ENCODE measurements at regions not wholly inside any gene's neighbourhood (a gene's known extent, or its start where the extent isn't known, plus 50 kb on each side); places are given as distances from the start of the nearest gene placed in this dataset.
"Not testable (repeated sequence)": the region's sequence is repeated elsewhere in the genome, so short reads cannot be mapped to it uniquely, and the experiment has no call there.

DNA sequence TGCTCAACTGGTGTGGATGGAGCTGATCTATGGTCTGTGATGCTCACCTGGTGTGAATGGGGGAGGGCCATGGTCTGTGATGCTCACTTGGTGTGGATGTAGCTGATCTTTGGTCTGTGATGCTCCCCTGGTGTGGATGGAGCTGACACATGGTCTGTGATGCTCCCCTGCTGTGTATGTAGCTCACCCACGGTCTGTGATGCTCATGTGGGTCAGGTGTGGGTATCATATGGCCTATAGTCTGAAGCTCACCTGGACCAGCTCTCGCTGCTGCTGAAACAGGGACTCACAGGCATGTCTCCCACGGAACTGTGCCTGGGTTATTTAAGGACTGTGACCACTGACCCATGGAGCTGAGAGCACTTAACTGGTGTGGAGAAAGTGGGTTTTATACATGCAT lies 109.7 kb downstream of the CRLF2 start:
- no peak for DNase-seq

DNA sequence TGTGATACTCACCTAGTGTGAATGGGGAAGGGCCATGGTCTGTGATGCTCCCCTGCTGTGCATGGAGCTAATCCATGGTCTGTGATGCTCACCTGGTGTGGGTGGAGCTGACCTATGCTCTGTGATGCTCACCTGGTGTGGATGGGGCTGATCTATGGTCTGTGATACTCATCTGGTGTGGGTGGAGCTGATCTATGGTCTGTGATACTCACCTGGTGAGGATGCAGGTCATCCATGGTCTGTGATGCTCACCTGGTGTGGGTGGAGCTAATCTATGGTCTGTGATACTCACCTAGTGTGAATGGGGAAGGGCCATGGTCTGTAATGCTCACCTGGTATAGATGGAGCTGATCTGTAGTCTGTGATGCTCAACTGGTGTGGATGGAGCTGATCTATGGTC lies 110.2 kb downstream of the CRLF2 start:
- not testable (repeated sequence) for DNase-seq

DNA sequence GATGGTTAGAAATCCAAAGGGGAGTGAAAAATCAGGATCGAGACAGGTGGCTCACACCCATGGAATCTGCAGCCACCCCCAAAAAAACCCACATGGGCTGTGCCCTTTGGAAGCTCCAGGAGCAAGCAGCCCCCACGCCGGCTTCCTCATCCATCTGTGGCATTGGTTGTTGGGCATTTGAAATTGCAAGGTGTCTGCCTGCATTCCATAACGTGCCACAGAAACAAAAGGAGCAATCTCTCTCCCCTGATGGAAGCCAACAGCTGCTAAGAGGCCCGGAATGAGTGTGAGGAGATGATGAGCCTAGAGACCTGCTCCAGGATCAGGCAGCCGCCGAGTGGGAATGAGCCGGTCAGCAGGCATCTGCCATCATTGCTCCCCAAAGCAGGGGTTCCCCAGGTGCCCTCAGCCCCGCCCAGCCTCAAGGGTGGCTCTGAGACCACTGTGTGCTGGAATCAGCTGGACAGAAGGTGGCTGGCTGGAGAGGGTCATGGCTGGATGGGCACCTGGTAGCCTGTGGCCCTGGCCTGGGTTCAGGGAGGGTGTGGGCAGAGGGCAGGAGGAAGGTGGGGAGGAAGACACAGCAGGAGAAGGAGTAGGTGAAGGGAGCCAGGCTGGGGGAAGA lies 113.2 kb downstream of the CRLF2 start:
- DNase-seq: no peak

DNA sequence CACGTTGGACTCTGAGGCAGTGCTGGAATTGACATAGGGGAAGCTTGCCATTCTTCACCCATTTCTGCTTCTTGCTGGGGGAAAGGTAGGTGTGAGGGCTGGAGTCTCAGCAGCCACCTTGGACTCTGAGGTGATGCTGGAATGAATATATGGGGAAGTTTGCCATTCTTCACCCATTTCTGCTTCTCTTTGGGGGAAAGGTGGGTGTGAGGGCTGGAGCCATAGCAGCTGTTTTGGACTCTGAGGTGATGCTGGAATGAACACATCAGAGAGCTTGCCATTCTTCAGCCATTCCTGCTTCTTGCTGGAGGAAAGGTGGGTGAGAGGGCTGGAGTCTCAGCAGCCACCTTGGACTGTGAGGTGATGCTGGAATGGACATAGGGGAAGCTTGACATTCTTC lies 115.1 kb downstream of the CRLF2 start:
- no peak for DNase-seq

DNA sequence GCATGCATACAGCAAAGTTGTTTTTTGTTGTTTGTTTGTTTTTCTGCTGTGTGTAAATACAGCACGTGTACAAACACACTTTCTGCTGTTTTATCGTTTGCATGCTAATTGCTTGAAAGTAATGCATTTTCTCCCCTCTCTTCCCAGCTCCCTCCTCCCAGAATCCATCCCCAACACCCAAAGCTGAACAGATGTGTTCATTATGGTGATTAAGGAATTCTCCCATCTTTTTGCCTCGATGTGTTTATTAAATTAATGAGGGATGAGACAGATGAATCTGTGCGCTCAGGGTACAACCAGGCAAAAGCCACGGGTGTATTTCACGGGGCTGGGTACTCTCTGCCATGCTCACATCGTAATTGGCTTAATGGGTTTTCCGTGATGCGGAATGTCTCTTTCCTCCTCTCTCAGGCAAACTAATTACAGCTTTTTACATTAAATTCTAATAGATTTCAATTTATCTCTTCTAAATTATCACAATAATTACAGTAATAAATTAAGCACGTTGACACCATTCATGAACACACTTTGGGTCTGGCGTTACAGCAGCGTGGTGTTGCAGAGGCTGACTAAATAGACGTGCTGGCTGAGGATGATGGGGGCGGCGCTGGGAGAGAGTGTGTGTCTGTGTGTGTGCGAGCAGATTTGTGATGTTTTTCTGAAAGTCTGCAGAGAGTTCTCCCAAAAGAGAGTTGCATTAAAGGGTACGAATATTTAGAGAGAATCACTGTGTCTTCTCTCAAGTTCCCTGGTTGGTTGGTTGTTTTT lies 117.7 kb downstream of the CRLF2 start:
- DNase-seq: no peak

DNA sequence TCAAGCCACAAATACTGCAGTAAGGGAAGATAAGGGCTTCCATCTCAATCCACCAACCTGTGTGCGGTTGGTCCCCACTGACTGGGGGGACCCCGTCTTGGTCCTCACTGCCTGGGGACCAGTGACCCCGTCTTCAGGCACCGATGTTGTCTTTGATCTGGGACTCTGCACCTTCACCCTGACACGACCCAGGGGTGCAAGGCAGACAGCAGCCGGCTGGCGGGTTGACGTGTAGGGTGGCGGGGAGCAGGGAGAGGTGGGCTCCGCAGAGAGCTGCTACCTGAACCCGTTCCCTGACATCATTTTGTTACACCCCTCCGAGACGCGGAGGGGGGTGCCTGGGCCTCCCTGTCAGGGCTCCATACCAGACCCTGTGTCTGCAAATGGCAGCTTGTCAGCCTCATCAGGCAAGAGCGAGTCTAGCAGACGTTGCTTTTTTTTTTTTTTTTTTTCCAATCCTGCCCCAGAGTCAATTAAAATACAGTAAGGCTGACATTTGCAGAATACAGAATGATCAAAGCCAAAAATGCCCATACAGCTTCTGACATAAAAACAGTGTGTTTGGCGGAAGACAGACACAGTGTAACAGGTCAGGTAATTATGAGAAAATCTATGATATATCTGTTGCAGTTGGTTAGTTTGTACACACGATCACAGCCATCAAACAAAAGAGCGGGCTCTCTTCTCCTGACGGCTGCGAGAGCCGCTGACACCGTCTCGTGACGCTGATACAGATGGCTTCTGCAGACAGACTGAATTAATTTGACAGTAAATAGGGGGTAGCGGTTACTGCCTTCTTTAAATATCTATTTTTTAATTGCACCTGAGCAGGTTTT lies 118.6 kb downstream of the CRLF2 start:
- peak; percentile 66 for DNase-seq

DNA sequence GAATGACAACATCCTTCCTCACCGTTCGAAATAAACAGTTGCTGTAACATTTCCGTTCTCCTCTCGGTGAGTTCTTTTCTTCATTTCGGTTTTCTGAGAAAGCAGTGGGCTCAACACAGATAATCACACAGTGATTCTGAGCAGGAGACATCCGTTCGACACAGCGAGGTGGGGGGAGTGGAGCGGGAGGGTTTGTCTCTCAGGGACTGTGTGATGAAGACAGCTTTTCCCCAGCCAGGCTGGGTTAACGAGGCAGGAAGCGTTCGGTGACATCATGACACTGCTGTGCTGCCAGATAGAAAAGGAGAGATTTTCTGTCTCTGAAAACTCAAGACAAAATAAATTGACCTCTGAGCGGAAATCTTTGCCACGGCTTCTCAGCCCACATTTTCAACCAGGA lies 119.3 kb downstream of the CRLF2 start:
- DNase-seq: peak; percentile 50

DNA sequence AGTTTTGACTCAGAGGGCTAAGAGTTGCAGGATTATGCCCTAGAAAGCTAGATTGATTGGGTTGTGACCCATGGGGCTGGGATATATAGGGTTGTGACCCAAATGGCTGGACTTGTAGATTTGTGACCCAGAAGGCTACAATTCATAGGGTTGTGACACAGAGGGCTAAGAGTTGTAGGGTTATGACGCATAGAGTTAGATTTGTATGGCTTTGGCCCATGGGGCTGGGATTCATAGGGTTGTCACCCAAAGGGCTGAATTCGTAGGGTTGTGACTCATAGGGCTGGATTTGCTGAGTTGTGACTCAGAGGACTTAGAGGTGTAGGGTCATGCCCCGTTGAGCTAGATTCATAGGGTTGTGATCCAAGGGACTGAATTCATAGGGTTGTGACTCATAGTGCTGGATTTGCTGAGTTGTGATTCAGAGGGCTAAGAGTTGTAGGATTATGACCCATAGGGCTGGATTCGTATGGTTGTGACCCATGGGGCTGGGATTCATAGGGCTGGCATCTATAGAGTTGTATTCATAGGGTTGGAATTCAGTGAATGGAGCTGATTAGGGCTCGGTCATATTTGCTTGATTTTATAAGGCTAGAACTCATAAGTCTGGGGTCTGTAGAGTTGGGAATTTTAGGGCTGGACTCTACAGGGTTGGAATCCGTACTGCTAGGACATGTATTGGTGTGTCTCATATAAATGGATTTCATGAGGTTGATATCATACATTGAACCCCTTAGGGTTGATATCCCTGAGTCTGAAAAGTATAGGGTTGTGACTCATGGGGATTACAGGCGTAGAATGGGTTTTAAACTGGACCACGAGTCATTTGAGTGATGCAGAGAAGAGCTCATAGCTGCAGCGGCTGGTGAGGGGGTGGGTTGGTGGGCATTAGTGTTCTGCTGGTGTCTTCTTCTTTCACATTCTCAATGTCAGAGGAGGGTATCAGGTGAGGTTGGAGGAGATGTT lies 125.7 kb downstream of the CRLF2 start:
- DNase-seq: no peak

DNA sequence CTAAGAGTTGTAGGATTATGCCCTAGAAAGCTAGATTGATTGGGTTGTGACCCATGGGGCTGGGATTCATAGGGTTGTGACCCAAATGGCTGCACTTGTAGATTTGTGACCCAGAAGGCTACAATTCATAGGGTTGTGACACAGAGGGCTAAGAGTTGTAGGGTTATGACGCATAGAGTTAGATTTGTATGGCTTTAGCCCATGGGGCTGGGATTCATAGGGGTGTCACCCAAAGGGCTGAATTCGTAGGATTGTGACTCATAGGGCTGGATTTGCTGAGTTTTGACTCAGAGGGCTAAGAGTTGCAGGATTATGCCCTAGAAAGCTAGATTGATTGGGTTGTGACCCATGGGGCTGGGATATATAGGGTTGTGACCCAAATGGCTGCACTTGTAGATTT lies 126.6 kb downstream of the CRLF2 start:
- DNase-seq: not testable (repeated sequence)

DNA sequence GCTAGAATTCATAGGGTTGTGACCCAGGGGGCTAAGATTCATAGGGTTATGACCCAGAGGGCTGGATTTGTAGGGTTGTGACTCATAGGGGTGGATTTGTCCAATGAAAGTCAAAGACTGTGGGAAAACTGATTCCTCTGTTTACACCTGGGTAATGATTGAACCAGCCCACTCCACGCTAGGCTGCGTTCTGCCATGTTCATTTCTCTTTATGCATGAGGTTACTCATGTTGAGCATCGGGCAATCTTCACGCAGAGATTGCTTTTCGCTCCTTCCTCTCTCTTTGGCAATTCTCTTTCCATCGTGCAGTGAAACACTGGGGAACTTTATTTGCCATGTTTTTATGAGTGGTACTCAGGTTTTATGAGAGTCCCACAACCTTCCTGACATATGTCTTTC lies 127.8 kb downstream of the CRLF2 start:
- no peak for DNase-seq

DNA sequence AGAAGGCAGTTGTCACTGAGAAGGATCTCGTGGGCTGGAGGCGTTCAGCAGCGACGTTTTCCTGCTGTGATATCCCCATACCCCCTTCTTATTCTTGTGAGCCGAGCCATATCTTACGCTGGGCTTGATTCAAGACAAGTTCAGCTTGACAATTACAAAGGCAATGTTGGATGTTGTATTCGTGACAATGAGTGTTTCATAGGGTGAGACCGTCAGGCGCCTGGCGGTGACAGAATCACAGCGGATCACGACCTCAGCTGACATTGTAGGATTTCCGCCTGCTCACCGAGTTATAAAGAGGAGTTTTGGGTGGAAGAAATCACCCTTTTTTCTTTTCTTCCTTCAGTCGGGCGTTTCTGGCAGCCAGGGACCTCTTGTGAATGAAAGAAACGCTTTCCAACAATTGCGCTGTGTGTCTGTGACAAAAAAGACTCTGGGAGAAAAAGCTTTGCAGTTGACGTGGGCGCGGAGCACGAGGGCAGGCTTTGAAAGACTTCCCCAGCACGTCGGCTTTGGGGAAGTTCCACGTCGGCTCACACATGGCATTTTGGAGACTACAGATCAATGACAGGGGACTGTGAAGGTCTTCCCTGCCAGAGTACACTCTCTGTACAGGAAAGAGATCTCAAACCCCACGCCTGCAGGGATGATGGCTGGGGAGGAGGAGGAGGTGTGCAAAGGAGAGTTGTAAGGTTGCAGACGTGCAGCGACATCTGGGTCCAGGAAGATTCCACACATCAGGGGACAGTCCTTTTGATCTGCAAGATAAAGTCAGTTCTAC lies 135.4 kb downstream of the CRLF2 start:
- DNase-seq: peak; percentile 22

DNA sequence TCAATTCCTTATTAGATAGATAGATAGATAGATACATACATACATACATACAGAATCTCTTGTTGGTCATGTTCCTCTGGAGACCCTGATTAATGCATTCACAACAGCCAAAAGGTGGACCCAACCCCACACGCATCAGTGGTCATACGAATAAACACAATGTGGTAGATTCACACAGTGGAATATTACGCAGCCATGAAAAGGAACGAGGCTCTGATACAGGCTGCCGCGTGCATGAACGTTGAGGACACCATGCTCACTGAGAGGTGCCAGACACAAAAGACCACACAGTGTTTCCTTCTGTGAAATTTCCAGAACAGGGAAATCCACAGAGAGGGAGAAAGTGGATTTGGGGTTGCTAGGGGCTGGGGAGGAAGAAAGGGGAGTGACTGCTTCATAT lies 136.7 kb downstream of the CRLF2 start:
- no peak for DNase-seq

DNA sequence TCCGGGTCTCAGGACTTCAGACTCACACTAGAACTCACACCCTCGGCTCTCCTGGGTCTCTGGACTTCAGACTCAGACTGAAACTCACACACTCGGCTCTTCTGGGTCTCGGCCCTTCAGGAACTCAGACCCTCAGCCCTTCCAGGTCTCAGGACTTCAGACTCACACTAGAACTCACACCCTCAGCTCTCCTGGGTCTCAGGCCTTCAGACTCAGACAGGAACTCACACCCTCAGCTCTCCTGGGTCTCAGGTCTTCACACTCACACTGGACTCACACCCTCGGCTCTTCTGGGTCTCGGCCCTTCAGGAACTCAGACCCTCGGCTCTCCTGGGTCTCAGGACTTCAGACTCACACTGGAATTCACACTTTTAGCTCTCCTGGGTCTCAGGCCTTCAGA lies 137.3 kb downstream of the CRLF2 start:
- DNase-seq: no peak

DNA sequence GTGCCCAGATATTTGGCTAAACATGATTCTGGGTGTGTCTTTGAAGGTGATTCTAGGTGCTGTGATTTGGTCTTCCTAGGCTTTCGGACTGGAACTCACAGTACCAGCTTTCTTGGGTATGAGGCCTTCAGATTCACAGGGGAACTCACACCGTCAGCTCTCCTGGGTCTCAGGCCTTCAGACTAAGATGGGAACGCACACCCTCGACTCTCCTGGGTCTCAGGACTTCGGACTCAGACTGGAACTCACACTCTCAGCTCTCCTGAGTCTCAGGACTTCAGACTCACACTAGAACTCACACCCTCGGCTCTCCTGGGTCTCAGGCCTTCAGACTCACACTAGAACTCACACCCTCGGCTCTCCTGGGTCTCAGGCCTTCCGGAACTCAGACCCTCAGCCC lies 137.7 kb downstream of the CRLF2 start:
- no peak for DNase-seq

DNA sequence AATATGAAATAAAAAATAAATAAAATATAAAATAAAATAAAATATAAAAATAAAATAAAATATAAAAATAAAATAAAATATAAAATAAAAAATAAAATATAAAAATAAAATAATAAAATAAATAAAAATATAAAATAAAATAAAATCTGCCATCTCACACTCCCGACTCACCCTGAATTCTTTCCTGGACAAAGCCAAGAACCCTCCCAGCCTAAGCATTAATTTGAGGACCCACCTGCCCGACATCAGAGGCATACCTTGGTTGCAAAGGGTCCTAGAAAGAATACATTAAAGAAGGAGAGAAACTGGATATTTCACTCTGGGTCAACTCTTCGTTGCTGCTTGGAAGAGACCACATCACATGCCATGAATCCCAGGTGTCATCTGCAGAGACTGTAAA lies 138.3 kb downstream of the CRLF2 start:
- no peak for DNase-seq

DNA sequence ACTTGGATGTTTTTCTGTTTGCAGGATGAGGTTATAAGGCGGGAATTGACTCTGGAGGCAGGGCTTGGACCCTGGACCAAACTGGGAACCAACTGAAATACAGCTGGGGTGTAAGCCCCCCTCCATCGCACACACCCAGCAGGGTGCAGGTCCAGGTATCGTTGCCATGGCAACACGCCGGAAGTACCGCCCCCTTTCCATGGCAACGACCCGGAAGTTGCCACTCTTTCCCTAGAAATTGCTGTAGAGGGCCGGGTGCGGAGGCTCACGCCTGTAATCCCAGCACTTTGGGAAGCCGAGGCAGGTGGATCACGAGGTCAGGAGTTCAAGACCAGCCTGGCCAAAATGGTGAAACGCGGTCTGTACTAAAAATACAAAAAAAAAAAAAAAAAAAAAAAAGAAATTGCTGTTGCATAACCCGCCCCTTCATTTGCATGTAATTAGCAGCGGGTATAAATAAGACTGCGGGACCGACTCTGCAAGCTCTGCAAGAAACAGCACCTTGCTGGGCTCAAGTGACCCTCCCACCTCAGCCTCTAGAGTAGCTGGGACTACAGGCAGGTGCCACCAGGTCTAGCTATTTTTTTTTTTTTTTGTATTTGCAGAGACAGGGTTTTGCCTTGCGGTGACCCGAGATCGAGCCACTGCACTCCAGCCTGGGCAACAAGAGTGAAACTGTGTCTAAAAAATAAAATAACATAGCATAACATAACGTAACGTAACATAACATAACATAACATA lies 139.6 kb downstream of the CRLF2 start:
- DNase-seq: peak; percentile 65

DNA sequence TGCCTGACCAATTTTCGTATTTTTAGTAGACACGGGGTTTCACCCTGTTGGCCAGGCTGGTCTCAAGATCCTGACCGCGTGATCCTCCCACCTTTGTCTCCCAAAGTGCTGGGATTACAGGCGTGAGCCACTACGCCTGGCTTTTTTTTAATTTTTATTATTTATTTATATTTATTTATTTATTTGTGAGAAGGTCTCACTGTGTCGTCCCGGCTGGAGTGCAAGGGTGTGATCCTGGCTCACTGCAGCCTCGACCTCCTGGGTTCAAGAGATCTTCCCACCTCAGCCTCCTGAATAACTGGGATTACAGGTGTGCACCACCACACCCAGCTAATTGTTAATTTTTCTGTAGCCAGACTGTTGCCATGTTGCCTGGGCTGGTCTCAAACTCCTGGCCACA lies 141.1 kb downstream of the CRLF2 start:
- DNase-seq: no peak

DNA sequence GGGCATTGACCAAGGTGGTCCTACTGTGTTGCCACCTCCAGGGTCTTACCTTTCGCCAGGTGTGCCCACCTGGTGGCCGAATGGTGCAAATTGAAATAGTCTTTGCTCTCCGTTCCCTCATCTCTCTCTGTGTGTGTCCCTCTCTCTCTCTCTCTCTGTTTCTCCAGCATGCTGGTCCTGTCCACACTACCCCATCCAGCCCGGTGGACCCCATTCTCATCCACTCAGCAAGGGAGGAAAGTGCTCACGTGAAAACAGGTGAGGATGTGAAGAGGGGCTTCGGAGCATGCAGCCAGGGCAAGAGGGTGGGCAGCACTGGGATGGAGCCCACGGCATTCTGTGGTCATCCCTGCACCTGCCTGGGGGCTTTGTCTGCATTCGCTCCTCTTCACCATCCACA lies 150.1 kb downstream of the CRLF2 start:
- no peak for DNase-seq

DNA sequence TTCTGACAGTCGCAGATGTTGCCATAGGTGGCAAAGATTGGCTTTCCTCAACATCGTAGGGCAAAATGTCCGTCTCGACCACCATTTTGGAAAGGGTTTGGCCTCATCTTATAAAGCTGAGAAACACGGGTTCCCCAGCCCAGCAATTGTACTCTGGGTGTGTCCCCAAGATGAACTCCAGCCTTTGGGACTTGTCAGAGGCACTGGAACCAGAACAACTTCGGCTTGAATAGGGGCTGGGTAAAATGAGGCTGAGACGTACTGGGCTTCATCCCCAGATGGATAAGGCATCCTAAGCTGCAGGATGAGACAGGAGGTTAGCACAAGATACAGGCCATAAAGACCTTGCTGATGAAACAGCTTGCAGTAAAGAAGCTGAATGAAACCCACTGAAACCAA lies 151.9 kb downstream of the CRLF2 start:
- no peak for DNase-seq

DNA sequence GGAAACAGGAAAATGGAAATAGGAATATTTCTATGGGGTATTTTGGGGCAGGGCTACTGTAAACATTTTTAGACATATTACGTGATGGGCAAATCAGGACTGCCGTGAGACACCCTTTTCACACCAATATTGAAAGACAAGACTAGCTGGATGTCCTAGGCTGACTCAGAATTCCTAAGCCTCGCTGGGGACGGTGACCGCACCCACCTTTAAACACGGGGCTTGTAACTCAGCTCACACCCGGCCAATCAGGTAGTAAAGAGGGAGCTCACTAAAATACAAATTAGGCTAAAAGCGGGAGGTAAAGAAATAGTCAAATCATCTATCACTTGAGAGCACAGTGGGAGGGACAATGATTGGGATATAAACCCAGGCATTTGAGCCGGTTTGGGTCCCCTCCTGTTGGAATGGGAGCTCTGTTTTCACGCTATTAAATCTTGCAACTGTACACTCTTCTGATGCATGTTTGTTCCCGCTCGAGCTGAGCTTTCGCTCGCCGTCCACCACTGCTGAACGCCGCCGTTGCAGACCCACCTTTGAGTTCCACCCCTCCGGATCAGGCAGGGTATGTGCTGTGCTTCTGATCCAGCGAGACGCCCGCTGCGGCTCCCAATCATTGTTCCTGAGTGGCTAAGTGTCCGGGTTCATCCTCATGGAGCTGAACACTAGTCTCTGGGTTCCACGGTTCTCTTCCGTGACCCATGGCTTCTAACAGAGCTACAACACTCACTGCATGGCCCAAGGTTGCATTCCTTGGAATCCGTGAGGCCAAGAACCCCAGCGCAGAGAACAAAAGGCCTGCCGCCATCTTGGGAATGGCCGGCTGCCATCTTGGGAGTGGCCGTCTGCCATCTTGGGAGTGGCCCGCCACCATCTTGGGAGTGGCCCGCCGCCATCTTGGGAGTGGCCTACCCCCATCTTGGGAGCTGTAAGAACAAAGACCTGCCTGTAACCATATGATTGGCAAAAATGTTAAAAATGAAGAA lies 152.6 kb downstream of the CRLF2 start:
- DNase-seq: no peak

Data from eye (tissue), 1 donor.